ENCODE measurements at regions not wholly inside any gene's neighbourhood (a gene's known extent, or its start where the extent isn't known, plus 50 kb on each side); places are given as distances from the start of the nearest gene placed in this dataset.

DNA sequence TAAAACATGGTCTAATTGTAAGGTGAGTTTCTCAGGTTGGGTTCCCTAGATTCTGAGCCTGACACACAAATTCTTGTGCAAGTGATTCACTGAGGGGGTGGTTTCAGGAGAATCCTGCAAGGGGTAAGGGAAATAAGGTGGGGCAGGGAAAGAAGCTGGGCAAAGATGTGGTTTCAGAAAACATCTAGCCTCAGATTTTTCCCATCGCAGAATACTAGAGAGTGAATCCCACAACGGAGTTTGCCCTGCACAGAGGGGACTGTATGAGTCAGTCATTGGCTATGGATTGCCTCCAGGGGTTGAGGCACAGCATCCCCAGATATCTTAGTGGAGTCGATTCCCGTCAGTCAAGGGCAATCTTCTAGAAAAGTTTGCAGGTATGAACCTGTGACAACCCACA lies 65.2 kb downstream of the PRL start:
- TF ChIP-seq, protein P1, sequence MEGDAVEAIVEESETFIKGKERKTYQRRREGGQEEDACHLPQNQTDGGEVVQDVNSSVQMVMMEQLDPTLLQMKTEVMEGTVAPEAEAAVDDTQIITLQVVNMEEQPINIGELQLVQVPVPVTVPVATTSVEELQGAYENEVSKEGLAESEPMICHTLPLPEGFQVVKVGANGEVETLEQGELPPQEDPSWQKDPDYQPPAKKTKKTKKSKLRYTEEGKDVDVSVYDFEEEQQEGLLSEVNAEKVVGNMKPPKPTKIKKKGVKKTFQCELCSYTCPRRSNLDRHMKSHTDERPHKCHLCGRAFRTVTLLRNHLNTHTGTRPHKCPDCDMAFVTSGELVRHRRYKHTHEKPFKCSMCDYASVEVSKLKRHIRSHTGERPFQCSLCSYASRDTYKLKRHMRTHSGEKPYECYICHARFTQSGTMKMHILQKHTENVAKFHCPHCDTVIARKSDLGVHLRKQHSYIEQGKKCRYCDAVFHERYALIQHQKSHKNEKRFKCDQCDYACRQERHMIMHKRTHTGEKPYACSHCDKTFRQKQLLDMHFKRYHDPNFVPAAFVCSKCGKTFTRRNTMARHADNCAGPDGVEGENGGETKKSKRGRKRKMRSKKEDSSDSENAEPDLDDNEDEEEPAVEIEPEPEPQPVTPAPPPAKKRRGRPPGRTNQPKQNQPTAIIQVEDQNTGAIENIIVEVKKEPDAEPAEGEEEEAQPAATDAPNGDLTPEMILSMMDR (IDR thresholded peaks at IDR 0.05 in 8 of 11, conservative IDR thresholded peaks at IDR 0.05 in 3 of 11) = no peak
- no peak for TF ChIP-seq POLR2AphosphoS5 (IDR thresholded peaks at IDR 0.05)
- TF ChIP-seq POLR2A (IDR thresholded peaks at IDR 0.05) = no peak
- H3K4me3 ChIP-seq = no peak overlapping the region
- H3K36me3 ChIP-seq = no peaks in the 10 kb centered on the region
- peaks cover 0 to 9% (median 5%) of the 10 kb centered on the region in 8 donors for H3K9me3 ChIP-seq
- no peak overlapping the region for H3K27ac ChIP-seq
- intact Hi-C loops (cut with DNase I; ENCODE audit: low total_unique reads) = no loop called here
- no peaks in the 10 kb centered on the region for H3K27me3 ChIP-seq (replicated peaks in 1 of 7)
- 85 to 98% (median 92%) methylated on average over 4 of the region's 4 CpGs for WGBS, 5 donors
- H3K4me1 ChIP-seq = no peaks in the 10 kb centered on the region
- DNase-seq = no peak

DNA sequence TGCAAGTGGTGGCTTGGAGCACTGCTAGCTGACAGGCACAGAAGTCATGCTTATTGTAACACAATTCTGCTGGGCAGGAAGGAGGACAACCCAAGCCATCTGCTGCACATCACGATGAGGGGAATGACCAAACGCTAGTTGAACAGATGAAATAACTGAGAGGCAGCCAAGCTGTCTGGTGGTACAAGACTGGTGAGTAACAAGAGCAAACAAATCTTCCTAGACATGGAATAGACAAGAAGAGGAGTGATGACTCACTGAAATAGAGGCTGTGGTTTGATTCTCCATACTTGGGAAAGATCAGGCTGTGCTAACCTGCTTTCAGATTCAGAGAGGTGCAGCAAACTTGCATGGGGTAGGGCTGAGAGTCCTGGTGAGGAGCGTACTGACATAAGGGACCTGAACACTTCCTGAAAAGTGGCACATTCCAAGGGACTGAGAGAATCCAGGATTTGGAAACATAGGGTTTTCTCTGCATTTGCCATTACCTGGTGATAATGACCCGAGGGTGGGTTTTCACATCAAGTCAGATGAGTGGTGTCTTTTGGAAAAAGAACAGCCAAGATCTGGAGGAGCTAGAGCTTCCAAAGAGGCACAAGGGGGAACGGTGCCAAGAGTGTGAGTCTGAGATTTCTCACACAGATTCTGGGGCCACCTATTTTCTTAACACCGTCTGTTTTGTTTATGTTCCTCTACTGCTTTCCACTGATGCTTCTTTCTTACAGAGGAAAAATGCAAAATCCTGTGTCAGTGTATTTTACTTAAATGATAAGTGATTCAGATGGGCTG lies 60.0 kb downstream of the PRL start:
- DNase-seq = no peak
- Histone ChIP-seq H3K4me1 (no peaks in the 10 kb centered on the region), H3K4me3 (no peak overlapping the region), H3K9me3 (peaks cover 0 to 13% (median 8%) of the 10 kb centered on the region in 8 donors), H3K36me3 (no peaks in the 10 kb centered on the region), H3K27ac (no peak overlapping the region), H3K27me3 (replicated peaks in 1 of 7) (no peaks in the 10 kb centered on the region)
- intact Hi-C loops (cut with DNase I; ENCODE audit: low total_unique reads) = no loop called here
- 66 to 71% (median 68%) methylated on average over 6 of the region's 6 CpGs for WGBS, 5 donors
- TF ChIP-seq, protein P1 (IDR thresholded peaks at IDR 0.05 in 8 of 11, conservative IDR thresholded peaks at IDR 0.05 in 3 of 11) = no peak
- TF ChIP-seq POLR2A (IDR thresholded peaks at IDR 0.05) = no peak
- TF ChIP-seq POLR2AphosphoS5 (IDR thresholded peaks at IDR 0.05) = no peak

Small RNA genes lying in the stretch of these regions (small RNA-seq; reads per million reads assigned to genes)
- gene AL136313.1 = 0 reads per million in 4 donors
